ENCODE measurements at regions not wholly inside any gene's neighbourhood (a gene's known extent, or its start where the extent isn't known, plus 50 kb on each side); places are given as distances from the start of the nearest gene placed in this dataset.

GRCh38 chr17:63279498-63280230, 166.4 kb downstream of the CYB561 start:
- no peak for TF ChIP-seq CTCF (IDR thresholded peaks at IDR 0.05; ENCODE audit: low read depth, low read length)
- no peak for TF ChIP-seq EZH2phosphoT487 (IDR thresholded peaks at IDR 0.05; ENCODE audit: low read depth)

Measured in OCI-LY3 (cell line).